ENCODE measurements at regions not wholly inside any gene's neighbourhood (a gene's known extent, or its start where the extent isn't known, plus 50 kb on each side); places are given as distances from the start of the nearest gene placed in this dataset.

DNA sequence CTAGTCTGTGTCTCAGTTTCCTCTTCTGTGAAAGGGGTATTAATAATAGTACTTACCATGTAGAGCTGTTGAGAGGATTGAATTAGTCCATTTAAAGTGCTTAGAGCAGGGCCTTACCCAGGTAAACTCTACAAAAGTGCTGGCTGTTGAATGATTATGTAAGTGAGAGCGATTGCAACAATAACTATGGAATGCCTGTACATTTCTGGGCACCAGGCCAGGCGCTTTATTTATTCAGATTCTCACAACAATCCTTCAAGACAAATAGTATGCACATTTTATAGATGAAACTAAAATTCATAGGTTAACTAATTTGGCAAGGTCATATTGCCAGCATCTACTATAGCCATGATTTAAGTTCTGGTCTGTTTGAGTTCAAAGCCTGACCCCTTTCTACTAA, 78.3 kb upstream of the MMS22L start:
- TF ChIP-seq POLR2A (IDR thresholded peaks at IDR 0.05; ENCODE audit: low read length), result no peak
- no peak for TF ChIP-seq GATA1 (IDR thresholded peaks at IDR 0.05; ENCODE audit: low read depth, low read length)
